Activated T-helper 17 cell treated with anti-CD3 and anti-CD28 coated beads, Interleukin-2, amount 50 U/mL, for 72 hours (primary cell): ENCODE measurements at regions not wholly inside any gene's neighbourhood (a gene's known extent, or its start where the extent isn't known, plus 50 kb on each side); places are given as distances from the start of the nearest gene placed in this dataset.

Source experiments
- ATAC-seq: fragments of 150-1000 bp; cut with Tn5 transposase; replicated peaks from 2 replicates; pipeline ENCODE4 v1.10.0; 2021; ENCODE audit warnings: mild to moderate bottlenecking, moderate library complexity
- H3K27ac Mint-ChIP-seq: one replicate; pipeline ENCODE4 v1.8.0; 2022; ENCODE audit warnings: mixed read lengths
- H3K27me3 Mint-ChIP-seq: one replicate; pipeline ENCODE4 v1.8.0; 2022; ENCODE audit warnings: mixed read lengths
- H3K36me3 Mint-ChIP-seq: one replicate; pipeline ENCODE4 v1.8.0; 2022; ENCODE audit warnings: low read depth, mild to moderate bottlenecking, mixed read lengths
- H3K4me1 Mint-ChIP-seq: one replicate; pipeline ENCODE4 v1.8.0; 2022; ENCODE audit warnings: mixed read lengths
- H3K4me3 Mint-ChIP-seq: one replicate; pipeline ENCODE4 v1.8.0; 2022; ENCODE audit warnings: mild to moderate bottlenecking, mixed read lengths
- H3K9me3 Mint-ChIP-seq: one replicate; pipeline ENCODE4 v1.8.0; 2022; ENCODE audit warnings: mixed read lengths

DNA sequence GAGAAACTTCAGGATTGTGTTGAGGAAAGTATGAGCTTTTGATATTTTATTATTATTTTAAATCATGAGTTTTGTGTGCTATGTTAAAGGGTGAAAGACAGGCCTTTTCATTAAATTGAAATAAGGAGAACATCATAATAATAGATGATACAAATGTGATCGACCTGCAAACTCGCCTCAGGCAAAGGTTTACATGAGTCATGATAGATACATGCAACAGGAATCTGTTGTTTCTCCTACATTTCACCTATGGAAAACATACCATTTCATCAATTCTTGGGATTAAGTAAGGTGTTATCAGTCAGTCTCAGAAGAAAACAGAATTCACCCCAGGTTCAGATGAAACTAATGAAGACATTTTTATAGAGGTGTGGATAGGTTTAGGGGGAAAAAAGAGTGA lies 1992.5 kb upstream of the PIK3C3 start:
- Mint-ChIP-seq H3K27ac (no peak overlapping the region), H3K9me3 (peaks cover 8% of the 10 kb centered on the region), H3K4me3 (no peak overlapping the region), H3K27me3 (no peaks in the 10 kb centered on the region), H3K4me1 (no peaks in the 10 kb centered on the region), H3K36me3 (no peaks in the 10 kb centered on the region)
- no peak for ATAC-seq

DNA sequence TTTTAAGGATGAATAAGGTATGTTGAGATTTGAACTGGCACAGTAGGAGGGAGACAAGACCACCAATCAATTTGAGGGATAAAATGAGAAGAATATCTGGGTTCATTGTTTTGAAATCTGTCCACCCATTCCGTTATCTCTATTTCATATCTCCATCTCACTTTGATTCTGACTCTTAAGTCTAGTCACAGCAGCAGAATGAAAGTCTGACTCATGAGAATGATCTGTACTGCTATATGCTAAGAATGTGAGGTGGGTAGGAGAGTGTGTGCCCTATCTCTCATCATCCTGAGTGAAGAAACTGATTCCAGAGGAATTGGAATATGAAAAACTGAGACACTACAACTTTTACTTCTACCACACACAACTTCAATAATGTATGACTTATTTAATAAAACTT lies 1994.5 kb upstream of the PIK3C3 start:
- ATAC-seq = no peak
- Mint-ChIP-seq H3K27ac (no peak overlapping the region), H3K4me3 (no peak overlapping the region), H3K27me3 (no peaks in the 10 kb centered on the region), H3K9me3 (peaks cover 13% of the 10 kb centered on the region), H3K4me1 (no peaks in the 10 kb centered on the region), H3K36me3 (no peaks in the 10 kb centered on the region)

- no peaks in the 10 kb centered on the region for H3K4me1 Mint-ChIP-seq
- ATAC-seq = no peak
- H3K9me3 Mint-ChIP-seq = peaks cover 9% of the 10 kb centered on the region
- no peak overlapping the region for H3K27ac Mint-ChIP-seq
- no peaks in the 10 kb centered on the region for H3K27me3 Mint-ChIP-seq
- H3K36me3 Mint-ChIP-seq = no peaks in the 10 kb centered on the region
- H3K4me3 Mint-ChIP-seq = no peak overlapping the region
Measured at GRCh38 chr18:39959839-39960238, 1995.2 kb upstream of the PIK3C3 start.

- H3K27ac Mint-ChIP-seq = no peak overlapping the region
- H3K36me3 Mint-ChIP-seq = no peaks in the 10 kb centered on the region
Measured at GRCh38 chr18:39958876-39959275, 1996.2 kb upstream of the PIK3C3 start.

GRCh38 chr18:39952816-39953215 lies 2002.2 kb upstream of the PIK3C3 start:
- no peaks in the 10 kb centered on the region for H3K36me3 Mint-ChIP-seq
- no peaks in the 10 kb centered on the region for H3K27me3 Mint-ChIP-seq
- no peak for ATAC-seq
- no peaks in the 10 kb centered on the region for H3K4me1 Mint-ChIP-seq
- no peak overlapping the region for H3K27ac Mint-ChIP-seq
- H3K9me3 Mint-ChIP-seq = peaks cover 15% of the 10 kb centered on the region
- no peak overlapping the region for H3K4me3 Mint-ChIP-seq

More at GRCh38 chr18:39958876-39959275, 1996.2 kb upstream of the PIK3C3 start:
- Mint-ChIP-seq H3K4me1 (no peaks in the 10 kb centered on the region), H3K9me3 (peaks cover 9% of the 10 kb centered on the region), H3K27me3 (no peaks in the 10 kb centered on the region), H3K4me3 (no peak overlapping the region)
- no peak for ATAC-seq

DNA sequence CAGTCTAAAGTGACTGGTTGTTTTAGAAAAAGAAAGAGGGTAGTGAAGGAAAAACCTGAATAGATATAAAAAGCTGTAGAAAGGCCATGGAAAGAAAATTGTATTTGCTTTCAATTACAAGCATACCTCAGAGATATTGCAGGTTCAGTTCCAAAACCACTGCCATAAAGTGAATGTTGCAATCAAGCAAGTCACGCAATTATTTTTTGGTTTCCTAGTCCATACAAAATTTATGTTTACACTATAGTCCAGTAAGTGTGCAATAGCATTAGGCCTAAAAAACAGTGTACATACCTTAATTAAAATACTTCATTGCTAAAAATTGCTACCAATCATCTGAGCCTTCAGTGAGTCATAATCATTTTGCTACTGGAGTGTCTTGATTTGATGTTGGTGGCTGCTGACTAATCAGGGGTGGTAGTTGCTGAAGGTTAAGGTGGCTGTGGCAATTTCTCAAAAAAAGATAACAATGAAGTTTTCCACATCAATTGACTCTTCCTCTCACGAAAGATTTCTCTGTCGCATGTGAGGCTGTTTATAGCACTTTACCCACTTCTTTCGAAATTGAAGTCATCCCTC lies 2003.8 kb upstream of the PIK3C3 start:
- Mint-ChIP-seq H3K4me1 (no peaks in the 10 kb centered on the region), H3K9me3 (peaks cover 18% of the 10 kb centered on the region), H3K27me3 (no peaks in the 10 kb centered on the region), H3K27ac (no peak overlapping the region), H3K4me3 (no peak overlapping the region), H3K36me3 (no peaks in the 10 kb centered on the region)
- ATAC-seq = no peak

DNA sequence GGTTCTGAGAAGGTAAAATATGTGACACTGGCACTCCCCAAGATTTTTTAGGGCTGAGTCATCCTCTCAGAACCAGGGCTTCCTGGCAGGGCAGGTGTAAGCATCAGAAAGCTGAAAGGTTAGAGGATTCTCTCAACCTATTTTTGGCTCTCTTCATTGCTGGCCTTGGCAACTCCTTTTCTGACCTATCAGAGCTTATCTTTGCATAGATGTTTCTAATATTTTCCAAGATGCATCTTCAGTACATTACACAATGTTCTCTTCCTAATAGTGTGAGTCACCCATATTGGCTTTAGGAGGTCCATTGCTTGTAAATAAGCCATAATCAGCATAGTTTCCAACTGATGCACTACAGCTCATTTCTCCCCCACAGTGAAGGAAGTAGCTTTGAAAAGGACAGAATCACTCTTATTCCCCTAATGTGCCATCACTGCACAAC lies 2008.4 kb upstream of the PIK3C3 start:
- ATAC-seq = no peak
- Mint-ChIP-seq H3K36me3 (no peaks in the 10 kb centered on the region), H3K4me1 (no peaks in the 10 kb centered on the region), H3K4me3 (no peak overlapping the region), H3K9me3 (peaks cover 10% of the 10 kb centered on the region), H3K27me3 (no peaks in the 10 kb centered on the region), H3K27ac (no peak overlapping the region)

DNA sequence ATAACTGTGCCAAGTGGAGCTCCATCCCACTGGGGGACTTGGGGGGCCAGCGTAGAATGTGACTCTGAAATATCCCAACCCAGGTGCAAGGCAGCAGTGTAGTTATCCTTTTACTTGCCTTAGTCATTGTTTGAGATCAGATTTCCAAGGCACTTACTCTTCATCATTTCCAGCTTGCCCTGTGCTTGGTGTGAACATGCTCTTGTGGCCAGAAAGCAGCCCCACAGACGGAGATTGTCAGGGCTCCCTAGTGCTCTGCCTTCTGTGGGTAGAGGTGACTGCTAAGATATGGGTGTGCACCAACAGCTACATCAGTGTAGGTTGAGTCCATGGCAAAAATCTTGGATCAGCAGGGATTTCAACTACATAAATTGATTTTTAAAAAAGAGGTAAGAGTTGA lies 2010.0 kb upstream of the PIK3C3 start:
- Mint-ChIP-seq H3K9me3 (peaks cover 9% of the 10 kb centered on the region), H3K4me1 (no peaks in the 10 kb centered on the region), H3K27me3 (no peaks in the 10 kb centered on the region), H3K27ac (no peak overlapping the region), H3K4me3 (no peak overlapping the region), H3K36me3 (no peaks in the 10 kb centered on the region)
- no peak for ATAC-seq

GRCh38 chr18:39942702-39943101 lies 2012.3 kb upstream of the PIK3C3 start:
- Mint-ChIP-seq H3K36me3 (no peaks in the 10 kb centered on the region), H3K27ac (no peak overlapping the region), H3K27me3 (no peaks in the 10 kb centered on the region), H3K4me1 (no peaks in the 10 kb centered on the region), H3K4me3 (no peak overlapping the region), H3K9me3 (peaks cover 19% of the 10 kb centered on the region)
- ATAC-seq = no peak

DNA sequence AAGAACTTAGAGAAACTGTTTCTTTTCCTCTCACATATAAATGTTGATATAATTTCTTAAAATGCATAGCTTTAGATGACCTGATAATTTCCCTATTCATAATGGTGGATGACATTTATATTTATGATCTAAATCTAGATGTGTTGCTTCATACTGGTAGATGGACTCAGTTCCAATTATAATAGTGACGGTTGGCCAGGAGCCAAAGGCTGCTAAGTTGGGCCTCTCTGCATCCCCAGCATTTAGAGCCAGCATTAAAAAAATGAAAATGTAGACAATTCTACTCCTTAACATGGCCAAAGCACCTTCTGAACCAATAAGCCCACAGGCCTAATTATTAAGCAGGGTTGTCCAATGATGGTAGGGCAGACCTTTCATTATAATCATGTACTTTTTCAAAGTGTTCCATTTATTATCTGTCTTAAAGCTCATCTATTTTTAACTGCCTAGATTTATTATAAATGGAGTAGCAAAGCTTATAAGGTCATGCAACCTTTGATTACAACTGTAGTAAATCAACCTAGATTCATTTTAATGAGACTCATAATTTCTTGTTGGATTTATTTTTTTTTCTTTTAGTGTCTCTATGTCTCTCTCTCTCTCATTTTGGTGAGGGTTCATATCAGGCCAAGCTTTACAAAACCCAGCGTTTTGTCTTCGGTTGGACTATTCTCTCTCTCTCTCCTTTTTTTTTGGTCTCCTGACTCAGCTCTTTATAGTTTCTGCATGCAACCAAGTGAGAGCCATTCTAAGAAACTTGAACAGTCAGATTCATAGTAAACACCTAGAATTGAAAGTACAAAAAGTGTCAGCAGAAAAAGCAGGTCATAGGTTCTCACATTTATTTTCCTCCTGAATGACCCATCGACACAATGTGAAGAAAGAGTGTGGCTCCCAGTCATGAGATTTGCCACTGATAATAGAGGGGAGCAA lies 2016.1 kb upstream of the PIK3C3 start:
- Mint-ChIP-seq H3K4me3 (no peak overlapping the region), H3K9me3 (peaks cover 18% of the 10 kb centered on the region), H3K27me3 (no peaks in the 10 kb centered on the region), H3K27ac (no peak overlapping the region), H3K4me1 (no peaks in the 10 kb centered on the region), H3K36me3 (no peaks in the 10 kb centered on the region)
- ATAC-seq = no peak

GRCh38 chr18:39935598-39935997 lies 2019.4 kb upstream of the PIK3C3 start:
- no peak for ATAC-seq
- no peak overlapping the region for H3K4me3 Mint-ChIP-seq
- no peak overlapping the region for H3K27ac Mint-ChIP-seq
- peaks cover 23% of the 10 kb centered on the region for H3K9me3 Mint-ChIP-seq
- no peaks in the 10 kb centered on the region for H3K36me3 Mint-ChIP-seq
- H3K27me3 Mint-ChIP-seq = no peaks in the 10 kb centered on the region
- H3K4me1 Mint-ChIP-seq = no peaks in the 10 kb centered on the region

GRCh38 chr18:39918847-39919246 lies 2036.2 kb upstream of the PIK3C3 start:
- Mint-ChIP-seq H3K9me3 (peaks cover 6% of the 10 kb centered on the region), H3K36me3 (no peaks in the 10 kb centered on the region), H3K27me3 (no peaks in the 10 kb centered on the region), H3K4me3 (no peak overlapping the region), H3K4me1 (no peaks in the 10 kb centered on the region), H3K27ac (no peak overlapping the region)
- ATAC-seq = no peak

- no peaks in the 10 kb centered on the region for H3K4me1 Mint-ChIP-seq
- no peak overlapping the region for H3K4me3 Mint-ChIP-seq
- H3K27ac Mint-ChIP-seq = no peak overlapping the region
- no peak for ATAC-seq
- no peaks in the 10 kb centered on the region for H3K27me3 Mint-ChIP-seq
- H3K9me3 Mint-ChIP-seq = peaks cover 17% of the 10 kb centered on the region
- H3K36me3 Mint-ChIP-seq = no peaks in the 10 kb centered on the region
Measured at GRCh38 chr18:39913672-39914366, 2041.2 kb upstream of the PIK3C3 start.

- H3K27me3 Mint-ChIP-seq = no peaks in the 10 kb centered on the region
- H3K4me1 Mint-ChIP-seq = no peaks in the 10 kb centered on the region
- no peak overlapping the region for H3K4me3 Mint-ChIP-seq
- ATAC-seq = no peak
- H3K27ac Mint-ChIP-seq = no peak overlapping the region
- H3K9me3 Mint-ChIP-seq = peaks cover 22% of the 10 kb centered on the region
- no peaks in the 10 kb centered on the region for H3K36me3 Mint-ChIP-seq
Measured at GRCh38 chr18:39911716-39912115, 2043.3 kb upstream of the PIK3C3 start.

- peaks cover 17% of the 10 kb centered on the region for H3K9me3 Mint-ChIP-seq
- H3K4me1 Mint-ChIP-seq = no peaks in the 10 kb centered on the region
- H3K36me3 Mint-ChIP-seq = no peaks in the 10 kb centered on the region
- H3K27me3 Mint-ChIP-seq = no peaks in the 10 kb centered on the region
- H3K27ac Mint-ChIP-seq = no peak overlapping the region
- no peak overlapping the region for H3K4me3 Mint-ChIP-seq
- no peak for ATAC-seq
Measured at GRCh38 chr18:39909706-39910105, 2045.3 kb upstream of the PIK3C3 start.
